Left kidney (tissue), 1 donor: ENCODE measurements at regions not wholly inside any gene's neighbourhood (a gene's known extent, or its start where the extent isn't known, plus 50 kb on each side); places are given as distances from the start of the nearest gene placed in this dataset.
"Not testable (repeated sequence)": the region's sequence is repeated elsewhere in the genome, so short reads cannot be mapped to it uniquely, and the experiment has no call there.

Experiments used
- DNase-seq: peaks from one replicate; pipeline ENCODE4 v3.0.0-alpha.2; 2013

DNA sequence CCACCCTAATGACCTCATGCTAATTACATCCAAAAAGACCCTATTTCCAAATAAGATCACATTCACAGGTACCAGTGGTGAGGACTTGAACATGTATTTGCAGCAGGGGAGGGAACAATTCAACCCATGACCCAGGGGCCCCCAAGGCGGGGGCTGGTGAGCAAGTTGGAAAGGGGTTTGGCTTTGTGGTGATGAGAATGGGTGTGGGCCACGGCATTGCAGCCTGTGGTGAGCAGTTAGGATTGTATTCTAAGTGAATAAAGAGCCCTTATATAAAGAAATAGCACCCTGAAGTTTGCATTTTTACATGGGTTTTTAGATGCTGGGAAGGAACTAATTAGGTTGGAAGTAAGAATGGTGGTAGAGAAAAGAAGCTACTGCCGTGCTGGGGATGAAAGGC, 694.2 kb downstream of the EFNB2 start:
- no peak for DNase-seq

GRCh38 chr13:105838231-105838630, 697.2 kb downstream of the EFNB2 start:
- no peak for DNase-seq

DNA sequence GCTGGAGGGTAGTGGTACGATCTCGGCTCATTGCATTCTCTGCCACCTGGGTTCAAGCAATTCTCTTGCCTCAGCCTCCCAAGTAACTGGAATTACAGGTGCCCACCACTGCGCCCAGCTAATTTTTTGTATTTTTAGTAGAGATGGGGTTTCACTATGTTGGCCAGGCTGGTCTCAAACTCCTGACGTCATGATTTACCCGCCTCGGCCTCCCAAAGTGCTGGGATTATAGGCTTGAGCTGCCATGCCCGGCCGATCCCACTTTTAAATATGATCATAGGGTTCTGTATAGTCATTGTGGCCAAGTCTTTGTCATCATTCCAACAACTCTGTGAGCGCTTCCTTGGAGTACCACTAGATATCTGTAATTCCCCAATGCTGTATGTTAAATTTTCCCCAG, 698.2 kb downstream of the EFNB2 start:
- DNase-seq = not testable (repeated sequence)

DNA sequence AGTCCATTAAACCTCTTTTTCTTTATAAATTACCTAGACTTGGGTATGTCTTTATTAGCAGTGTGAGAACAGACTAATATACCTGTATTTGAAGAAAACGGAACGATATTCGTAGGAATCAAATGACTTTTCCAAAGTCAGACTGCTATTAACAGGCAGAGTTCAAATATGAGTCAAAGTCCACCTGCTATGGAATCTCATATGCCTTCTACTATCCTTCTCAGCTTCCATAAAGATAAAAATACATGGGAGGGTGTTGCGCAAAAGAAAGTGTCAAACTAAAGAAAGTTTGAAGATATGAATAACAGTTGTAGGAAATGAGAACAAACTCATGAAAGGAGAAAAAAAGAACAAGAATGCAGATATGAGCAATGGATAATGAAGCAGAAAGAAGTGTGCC, 704.6 kb downstream of the EFNB2 start:
- no peak for DNase-seq

DNA sequence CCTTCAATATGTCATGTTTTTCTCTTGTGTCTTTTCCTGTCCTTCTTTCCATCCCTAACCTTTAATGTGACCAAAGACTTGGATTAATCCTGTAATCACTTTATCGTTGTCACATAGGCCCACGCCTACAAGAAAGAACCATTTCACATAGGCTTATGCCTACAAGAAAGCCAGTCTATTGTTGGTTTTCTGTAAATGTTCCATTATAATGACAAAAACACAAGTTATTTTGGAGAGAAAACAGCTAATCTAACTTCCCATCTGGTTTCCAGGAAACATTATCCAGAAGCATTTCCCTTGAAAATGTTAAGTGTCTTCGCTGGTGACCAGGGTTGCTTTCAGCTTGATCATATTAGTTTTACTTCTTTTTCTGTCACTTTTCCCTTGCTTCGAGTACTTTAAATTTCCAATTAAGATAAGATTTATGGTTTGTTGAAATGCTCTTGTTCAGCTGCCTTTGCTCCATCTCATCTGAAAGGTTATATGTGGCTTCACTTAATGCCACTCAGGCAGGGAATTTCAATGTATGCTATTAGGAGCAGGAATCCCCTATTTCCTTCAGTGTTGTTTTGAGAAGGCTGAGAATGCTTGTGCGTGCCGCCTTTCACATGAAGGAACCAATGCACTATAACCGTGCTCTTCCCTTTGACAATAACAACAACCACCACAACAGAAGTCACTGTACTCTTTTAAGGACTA, 708.2 kb downstream of the EFNB2 start:
- no peak for DNase-seq

DNA sequence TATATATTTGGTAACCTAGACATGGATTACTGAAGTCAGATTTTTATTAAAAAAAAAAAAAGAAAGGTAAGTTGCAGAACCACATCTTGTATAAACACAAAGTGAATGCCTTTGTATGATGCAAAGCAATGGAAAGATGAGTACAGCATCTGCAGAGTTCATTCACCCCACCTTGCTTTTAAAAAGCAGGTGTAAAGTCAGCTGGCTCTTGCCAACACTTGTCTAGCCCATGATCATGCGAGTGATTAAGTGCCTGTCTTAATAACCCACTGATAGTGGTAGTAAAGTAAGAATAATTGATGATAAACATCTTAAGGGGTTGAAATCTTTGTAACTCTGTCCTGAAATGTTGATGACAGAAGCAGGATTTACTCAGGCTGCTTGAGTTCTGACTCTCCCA, 710.4 kb downstream of the EFNB2 start:
- DNase-seq = no peak

DNA sequence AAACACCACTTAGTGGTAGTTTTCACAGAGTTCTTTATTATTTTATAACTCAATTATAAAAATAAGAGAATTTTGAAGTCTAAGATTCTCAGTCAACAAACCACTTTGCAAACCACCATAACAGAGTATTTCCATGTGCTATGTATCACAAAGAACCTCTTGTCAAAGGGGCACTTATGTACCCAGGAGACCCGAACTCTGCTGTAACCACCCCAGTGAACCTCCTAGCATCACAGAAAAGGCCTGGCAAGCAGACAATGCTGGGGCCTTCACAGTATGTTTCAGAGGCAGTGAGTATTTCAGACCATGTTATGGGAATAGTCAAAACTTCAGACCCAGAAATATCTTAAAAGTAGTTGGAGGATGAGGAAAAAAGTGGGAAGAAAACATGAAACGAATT, 714.1 kb downstream of the EFNB2 start:
- no peak for DNase-seq

DNA sequence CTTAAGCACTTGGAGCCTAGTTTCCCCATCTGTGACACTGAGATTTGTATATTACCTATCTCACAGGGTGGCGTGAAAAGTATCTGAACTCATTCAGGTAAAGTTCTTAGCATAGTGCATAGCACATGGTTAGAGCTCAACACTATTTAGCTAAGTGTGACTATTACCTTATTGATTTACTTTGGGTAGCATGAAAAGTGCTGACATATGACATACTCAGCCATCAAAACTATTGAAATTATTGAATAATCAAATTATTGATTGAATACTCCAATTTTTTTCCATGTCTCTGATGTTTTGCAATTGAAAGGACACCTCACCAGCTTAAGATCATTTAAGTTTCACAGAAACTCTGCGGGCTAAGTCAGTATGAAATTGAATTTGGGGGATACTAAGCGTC, 715.0 kb downstream of the EFNB2 start:
- no peak for DNase-seq

DNA sequence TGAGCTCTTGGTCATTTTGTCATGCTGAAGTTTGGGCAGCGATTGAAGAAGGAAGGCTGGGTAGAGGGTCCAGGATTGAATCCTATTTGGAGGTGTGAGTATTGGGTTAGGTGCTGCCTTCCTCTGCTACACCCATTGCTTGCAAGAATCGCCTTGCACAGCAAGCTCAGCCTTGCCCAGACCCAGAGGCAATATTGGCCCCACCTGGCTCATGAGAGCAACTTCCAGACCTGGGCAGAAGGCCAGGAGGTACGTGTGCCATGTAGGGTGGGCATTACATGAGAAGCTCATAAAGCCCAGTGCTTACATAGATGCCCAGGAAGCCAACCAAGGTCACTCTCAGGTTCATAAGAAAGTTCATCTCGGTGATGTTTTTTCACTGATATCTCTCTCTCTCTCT, 718.0 kb downstream of the EFNB2 start:
- no peak for DNase-seq

GRCh38 chr13:105816994-105817393, 718.5 kb downstream of the EFNB2 start:
- DNase-seq = peak; percentile 64

GRCh38 chr13:105814902-105815250, 720.6 kb downstream of the EFNB2 start:
- no peak for DNase-seq

GRCh38 chr13:105814219-105814901, 721.1 kb downstream of the EFNB2 start:
- DNase-seq = no peak

GRCh38 chr13:105806628-105806920, 728.9 kb downstream of the EFNB2 start:
- no peak for DNase-seq

DNA sequence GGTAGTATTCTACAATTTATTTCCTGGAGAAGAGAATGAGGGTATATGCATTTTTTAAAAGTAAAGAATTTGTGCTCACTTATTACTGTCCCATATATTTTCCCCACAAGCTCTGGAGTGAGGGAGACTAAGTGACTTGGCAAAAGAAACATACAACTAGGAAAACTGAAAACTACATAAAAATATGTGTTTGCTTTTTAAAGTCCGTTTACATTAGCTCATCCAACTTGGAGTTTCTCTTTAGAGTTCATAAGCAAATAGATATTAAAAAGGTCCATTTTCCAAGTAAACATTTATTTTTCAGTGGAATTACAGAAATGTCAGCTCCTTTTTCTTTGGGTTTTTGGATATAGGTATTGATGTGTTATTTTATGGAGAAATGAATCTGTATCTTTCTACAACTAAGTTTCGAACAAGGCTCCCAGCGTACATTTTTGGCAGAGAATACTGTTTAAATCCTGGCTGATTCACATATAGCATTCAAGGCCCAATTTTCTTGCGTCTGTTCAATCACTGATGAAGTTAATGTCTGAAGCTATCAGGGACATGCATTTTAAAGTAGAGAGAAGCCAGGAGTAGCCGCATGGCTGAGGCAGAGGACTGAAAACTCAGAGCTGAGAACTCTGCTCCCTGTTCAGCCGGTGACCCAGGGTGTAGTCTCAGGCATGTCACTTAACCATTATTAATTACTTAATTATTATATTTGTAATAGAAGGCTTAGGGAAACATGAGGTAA, 729.4 kb downstream of the EFNB2 start:
- DNase-seq = no peak

GRCh38 chr13:105804561-105805190, 730.8 kb downstream of the EFNB2 start:
- no peak for DNase-seq

DNA sequence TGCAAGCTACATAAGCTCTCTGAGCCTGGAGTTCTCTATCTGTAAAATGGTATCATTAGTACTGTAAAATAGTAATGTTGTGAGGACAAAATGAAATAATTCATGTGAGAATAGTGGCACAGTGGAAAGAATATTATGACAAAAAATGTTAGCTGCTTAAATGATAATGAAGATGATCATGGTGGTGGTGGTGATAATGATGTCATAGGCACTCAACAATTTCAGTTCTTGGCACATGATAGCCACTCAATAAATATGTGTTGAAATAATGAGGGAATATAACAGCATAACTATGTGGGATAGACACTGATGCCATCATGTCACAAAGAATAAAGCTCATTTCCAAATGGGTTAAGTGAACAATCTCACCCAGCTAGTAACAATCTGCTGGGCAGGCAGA, 736.3 kb downstream of the EFNB2 start:
- no peak for DNase-seq

GRCh38 chr13:105798541-105798940, 736.9 kb downstream of the EFNB2 start:
- no peak for DNase-seq

GRCh38 chr13:105796081-105796480, 739.4 kb downstream of the EFNB2 start:
- no peak for DNase-seq

GRCh38 chr13:105790923-105791322, 744.5 kb downstream of the EFNB2 start:
- DNase-seq = no peak

DNA sequence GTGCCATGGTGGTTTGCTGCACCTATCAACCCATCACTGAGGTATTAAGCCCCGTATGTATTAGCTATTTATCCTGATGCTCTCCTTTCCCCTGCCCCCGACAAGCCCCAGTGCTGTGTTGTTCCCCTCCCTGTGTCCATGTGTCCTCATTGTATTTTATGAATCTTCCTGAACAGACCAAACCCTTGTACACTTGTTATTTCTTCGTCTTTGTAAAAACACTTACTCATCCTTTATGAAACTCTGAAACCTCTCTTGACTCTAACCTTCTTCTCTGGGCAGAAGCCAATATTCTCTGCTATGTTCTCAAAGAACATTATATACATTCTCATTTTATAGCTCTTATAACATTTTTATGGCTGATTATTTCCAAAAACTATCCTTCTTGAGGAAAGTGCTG, 746.9 kb downstream of the EFNB2 start:
- no peak for DNase-seq

GRCh38 chr13:105787632-105788031, 747.8 kb downstream of the EFNB2 start:
- DNase-seq = no peak

DNA sequence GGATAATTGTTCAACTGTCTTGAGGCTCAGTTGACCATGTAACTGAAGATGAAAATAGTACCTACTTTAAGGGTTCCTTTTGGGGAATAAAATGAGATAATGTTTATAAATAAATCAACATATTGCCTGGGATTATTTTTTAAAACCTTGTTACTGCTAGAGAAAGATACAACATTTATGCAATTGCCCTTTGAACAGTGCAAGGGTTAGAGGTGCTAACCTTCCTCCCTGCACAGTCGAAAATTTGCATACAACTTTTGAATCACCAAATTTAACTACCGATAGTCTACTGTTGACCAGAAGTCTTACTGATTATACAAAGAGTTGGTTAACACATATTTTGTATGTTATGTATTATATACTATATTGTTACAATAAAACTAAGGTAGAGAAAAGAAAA, 750.0 kb downstream of the EFNB2 start:
- DNase-seq = no peak

DNA sequence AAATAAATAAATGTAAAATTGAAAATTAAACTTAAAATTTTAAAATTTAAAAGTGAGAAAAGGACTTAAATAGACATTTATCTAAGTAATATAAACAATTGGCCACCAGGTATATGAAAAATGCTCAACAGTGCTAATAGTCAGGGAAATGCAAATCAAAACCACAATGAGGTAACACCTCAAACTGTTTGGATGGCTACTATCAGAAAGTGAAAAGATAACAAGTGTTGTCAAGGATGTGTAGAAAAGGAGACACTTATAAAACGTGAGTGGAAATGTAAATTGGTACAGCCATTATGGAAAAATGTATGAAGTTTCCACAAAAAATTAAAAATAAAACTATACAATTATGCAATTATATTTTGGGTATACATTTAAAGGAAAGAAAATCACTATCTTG, 752.2 kb downstream of the EFNB2 start:
- DNase-seq = no peak
